ENCODE measurements at regions not wholly inside any gene's neighbourhood (a gene's known extent, or its start where the extent isn't known, plus 50 kb on each side); places are given as distances from the start of the nearest gene placed in this dataset.

- Histone ChIP-seq H3K79me2 (ENCODE audit: control insufficient read depth, insufficient read depth, low read length) (no peaks in the 10 kb centered on the region), H3K36me3 (ENCODE audit: control insufficient read depth, insufficient read depth, low read length) (no peaks in the 10 kb centered on the region), H2AFZ (ENCODE audit: low read length) (no peak overlapping the region), H3K9me3 (ENCODE audit: control insufficient read depth, insufficient read depth, low read depth, low read length) (no peaks in the 10 kb centered on the region), H4K20me1 (ENCODE audit: control insufficient read depth, extremely low read depth, insufficient read depth, low read length) (no peaks in the 10 kb centered on the region), H3K9ac (ENCODE audit: insufficient read depth, low read length) (no peak overlapping the region), H3K4me3 (replicated peaks in 1 of 4; ENCODE audit: control extremely low read depth in 1 of 4, insufficient read depth in 1 of 4, low read depth in 3 of 4, low read length in 4 of 4) (no peak overlapping the region), H3K27ac (ENCODE audit: insufficient read depth, low read length) (no peak overlapping the region), H3K4me1 (ENCODE audit: control insufficient read depth, extremely low read depth, insufficient read depth, low read length) (peaks cover 2% of the 10 kb centered on the region), H3K27me3 (ENCODE audit: control insufficient read depth, insufficient read depth, low read length) (no peaks in the 10 kb centered on the region), H3K4me2 (ENCODE audit: extremely low read depth, insufficient read depth, low read length) (no peak overlapping the region)
- TF ChIP-seq, protein P1, sequence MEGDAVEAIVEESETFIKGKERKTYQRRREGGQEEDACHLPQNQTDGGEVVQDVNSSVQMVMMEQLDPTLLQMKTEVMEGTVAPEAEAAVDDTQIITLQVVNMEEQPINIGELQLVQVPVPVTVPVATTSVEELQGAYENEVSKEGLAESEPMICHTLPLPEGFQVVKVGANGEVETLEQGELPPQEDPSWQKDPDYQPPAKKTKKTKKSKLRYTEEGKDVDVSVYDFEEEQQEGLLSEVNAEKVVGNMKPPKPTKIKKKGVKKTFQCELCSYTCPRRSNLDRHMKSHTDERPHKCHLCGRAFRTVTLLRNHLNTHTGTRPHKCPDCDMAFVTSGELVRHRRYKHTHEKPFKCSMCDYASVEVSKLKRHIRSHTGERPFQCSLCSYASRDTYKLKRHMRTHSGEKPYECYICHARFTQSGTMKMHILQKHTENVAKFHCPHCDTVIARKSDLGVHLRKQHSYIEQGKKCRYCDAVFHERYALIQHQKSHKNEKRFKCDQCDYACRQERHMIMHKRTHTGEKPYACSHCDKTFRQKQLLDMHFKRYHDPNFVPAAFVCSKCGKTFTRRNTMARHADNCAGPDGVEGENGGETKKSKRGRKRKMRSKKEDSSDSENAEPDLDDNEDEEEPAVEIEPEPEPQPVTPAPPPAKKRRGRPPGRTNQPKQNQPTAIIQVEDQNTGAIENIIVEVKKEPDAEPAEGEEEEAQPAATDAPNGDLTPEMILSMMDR (conservative IDR thresholded peaks at IDR 0.05 in 1 of 2, IDR thresholded peaks at IDR 0.05 in 1 of 2; ENCODE audit: low read depth in 1 of 2, low read length in 2 of 2), result no peak
- no peak for TF ChIP-seq EZH2 (IDR thresholded peaks at IDR 0.05; ENCODE audit: low read length, missing control alignments)
- DNase-seq (ENCODE audit: low read depth in 2 of 2), result no peak
Measured at GRCh38 chr3:180288816-180289215, 252.1 kb upstream of the PEX5L start.

GRCh38 chr3:180290300-180290699, 253.6 kb upstream of the PEX5L start:
- Histone ChIP-seq H3K9me3 (ENCODE audit: control insufficient read depth, insufficient read depth, low read depth, low read length) (no peaks in the 10 kb centered on the region), H3K9ac (ENCODE audit: insufficient read depth, low read length) (no peak overlapping the region), H3K27ac (ENCODE audit: insufficient read depth, low read length) (no peak overlapping the region), H2AFZ (ENCODE audit: low read length) (no peak overlapping the region), H3K4me1 (ENCODE audit: control insufficient read depth, extremely low read depth, insufficient read depth, low read length) (no peaks in the 10 kb centered on the region), H3K36me3 (ENCODE audit: control insufficient read depth, insufficient read depth, low read length) (no peaks in the 10 kb centered on the region), H3K4me2 (ENCODE audit: extremely low read depth, insufficient read depth, low read length) (no peak overlapping the region), H4K20me1 (ENCODE audit: control insufficient read depth, extremely low read depth, insufficient read depth, low read length) (no peaks in the 10 kb centered on the region), H3K4me3 (replicated peaks in 1 of 4; ENCODE audit: control extremely low read depth in 1 of 4, insufficient read depth in 1 of 4, low read depth in 3 of 4, low read length in 4 of 4) (no peak overlapping the region), H3K79me2 (ENCODE audit: control insufficient read depth, insufficient read depth, low read length) (no peaks in the 10 kb centered on the region), H3K27me3 (ENCODE audit: control insufficient read depth, insufficient read depth, low read length) (no peaks in the 10 kb centered on the region)
- no peak for TF ChIP-seq EZH2 (IDR thresholded peaks at IDR 0.05; ENCODE audit: low read length, missing control alignments)
- TF ChIP-seq, protein P1 (conservative IDR thresholded peaks at IDR 0.05 in 1 of 2, IDR thresholded peaks at IDR 0.05 in 1 of 2; ENCODE audit: low read depth in 1 of 2, low read length in 2 of 2), result no peak
- DNase-seq (ENCODE audit: low read depth in 2 of 2), result no peak

DNA sequence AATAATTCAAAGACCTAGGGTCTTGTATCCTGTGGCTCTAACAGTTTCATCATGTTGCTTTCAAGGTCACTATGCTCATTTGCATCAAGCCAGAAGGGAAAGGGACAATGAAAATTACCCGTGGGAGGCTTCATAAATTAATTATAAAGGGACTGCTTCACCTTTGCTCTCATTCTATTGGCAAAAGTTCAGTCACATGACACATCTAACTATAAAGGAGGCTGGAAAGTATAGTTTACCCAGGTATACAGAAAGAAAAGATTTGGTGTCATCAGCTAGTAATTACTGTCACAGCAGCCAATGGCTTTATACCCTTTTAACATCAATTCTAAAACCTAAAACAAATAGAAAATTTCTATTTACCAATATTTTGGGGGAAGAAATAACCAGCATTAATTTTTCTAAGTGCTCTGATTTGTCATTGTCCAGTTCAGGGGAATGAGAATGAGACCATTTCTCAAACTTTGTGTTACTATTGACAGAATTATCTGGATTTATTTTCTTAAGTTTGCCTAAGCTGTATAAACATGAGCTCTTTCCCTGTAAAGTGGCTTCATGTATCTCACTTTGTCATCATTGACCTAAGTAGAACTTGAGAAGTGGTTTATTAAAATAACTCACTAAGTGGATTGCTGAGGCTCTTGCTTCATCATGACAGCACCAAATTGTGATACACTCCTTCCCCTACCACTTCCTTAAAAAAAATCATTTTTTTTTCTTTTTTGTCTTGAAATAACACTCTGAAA, 257.7 kb upstream of the PEX5L start:
- no peak overlapping the region for H3K4me2 ChIP-seq (ENCODE audit: extremely low read depth, insufficient read depth, low read length)
- no peaks in the 10 kb centered on the region for H3K4me1 ChIP-seq (ENCODE audit: control insufficient read depth, extremely low read depth, insufficient read depth, low read length)
- TF ChIP-seq, protein P1 (conservative IDR thresholded peaks at IDR 0.05 in 1 of 2, IDR thresholded peaks at IDR 0.05 in 1 of 2; ENCODE audit: low read depth in 1 of 2, low read length in 2 of 2), result no peak
- no peak for TF ChIP-seq EZH2 (IDR thresholded peaks at IDR 0.05; ENCODE audit: low read length, missing control alignments)
- no peaks in the 10 kb centered on the region for H3K27me3 ChIP-seq (ENCODE audit: control insufficient read depth, insufficient read depth, low read length)
- no peaks in the 10 kb centered on the region for H3K79me2 ChIP-seq (ENCODE audit: control insufficient read depth, insufficient read depth, low read length)
- H3K36me3 ChIP-seq (ENCODE audit: control insufficient read depth, insufficient read depth, low read length), result no peaks in the 10 kb centered on the region
- no peak for DNase-seq (ENCODE audit: low read depth in 2 of 2)
- H3K4me3 ChIP-seq (replicated peaks in 1 of 4; ENCODE audit: control extremely low read depth in 1 of 4, insufficient read depth in 1 of 4, low read depth in 3 of 4, low read length in 4 of 4), result no peak overlapping the region
- H3K9me3 ChIP-seq (ENCODE audit: control insufficient read depth, insufficient read depth, low read depth, low read length), result no peaks in the 10 kb centered on the region
- no peaks in the 10 kb centered on the region for H4K20me1 ChIP-seq (ENCODE audit: control insufficient read depth, extremely low read depth, insufficient read depth, low read length)
- H3K9ac ChIP-seq (ENCODE audit: insufficient read depth, low read length), result no peak overlapping the region
- H3K27ac ChIP-seq (ENCODE audit: insufficient read depth, low read length), result no peak overlapping the region
- no peak overlapping the region for H2AFZ ChIP-seq (ENCODE audit: low read length)

Measured in fibroblast of lung (primary cell).